Activated B cell treated with CpG ODN at 0.5 μM for 24 hours (primary cell): ENCODE measurements at regions not wholly inside any gene's neighbourhood (a gene's known extent, or its start where the extent isn't known, plus 50 kb on each side); places are given as distances from the start of the nearest gene placed in this dataset.
"Not testable (repeated sequence)": the region's sequence is repeated elsewhere in the genome, so short reads cannot be mapped to it uniquely, and the experiment has no call there.

Experiments used
- ATAC-seq: fragments of 200-7000 bp; cut with Tn5 transposase; one replicate; pipeline ENCODE4 v1.10.0; 2021; ENCODE audit warnings: low read depth, mild to moderate bottlenecking, moderate library complexity
- CTCF ChIA-PET: fragments of 350-600 bp; sonication (Branson Sonifier 250); formaldehyde crosslinking; loops from one replicate; lab custom pipeline; 2021; ENCODE audit warnings: antibody characterized with exemption; lab: Charles Lee
- POLR2A ChIA-PET: fragments of 350-600 bp; sonication (Branson Sonifier 250); formaldehyde crosslinking; loops from one replicate; lab custom pipeline; 2021; ENCODE audit warnings: antibody characterized with exemption; lab: Charles Lee
- DNase-seq: peaks from one replicate; pipeline ENCODE4 v3.0.0; 2022
- H3K27ac Mint-ChIP-seq: one replicate; pipeline ENCODE4 v1.8.0; 2020; ENCODE audit warnings: mixed read lengths
- H3K27me3 Mint-ChIP-seq: one replicate; pipeline ENCODE4 v1.8.0; 2021; ENCODE audit warnings: mixed read lengths
- H3K36me3 Mint-ChIP-seq: one replicate; pipeline ENCODE4 v1.8.0; 2021; ENCODE audit warnings: low read depth, mixed read lengths
- H3K4me1 Mint-ChIP-seq: one replicate; pipeline ENCODE4 v1.8.0; 2021; ENCODE audit warnings: mixed read lengths
- H3K4me3 Mint-ChIP-seq: one replicate; pipeline ENCODE4 v1.8.0; 2020; ENCODE audit warnings: mild to moderate bottlenecking, mixed read lengths
- H3K9me3 Mint-ChIP-seq: one replicate; pipeline ENCODE4 v1.8.0; 2020; ENCODE audit warnings: mixed read lengths
- intact Hi-C: fragments of 100-400 bp; cut with micrococcal nuclease; formaldehyde crosslinking; loops from one replicate; pipeline ENCODE4 v1.15.1; 2024
- TF ChIP-seq, protein P1 (sequence below): fragments of 200-600 bp; IDR thresholded peaks from one replicate; pipeline ENCODE4 v1.8.0; 2022; ENCODE audit warnings: antibody characterized with exemption, mild to moderate bottlenecking

DNA sequence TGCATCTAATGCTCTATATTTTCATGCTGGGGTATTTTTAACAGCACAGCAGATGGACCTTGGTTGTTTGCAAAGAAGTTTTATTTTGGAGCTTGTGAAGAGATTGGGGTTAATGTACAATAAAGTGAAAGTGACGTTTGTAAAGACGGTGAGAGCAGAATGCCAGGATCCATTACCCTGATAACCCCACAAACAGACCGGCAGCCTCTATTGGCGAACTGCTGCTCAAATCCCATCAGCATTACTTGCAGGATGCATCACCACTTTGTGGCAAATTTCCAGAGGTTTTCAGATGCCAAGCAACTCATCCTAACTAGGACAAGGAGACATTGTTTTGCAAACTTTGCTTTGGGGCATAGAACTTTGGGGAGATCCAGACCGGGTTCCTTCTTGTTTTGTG is 383.3 kb upstream of the ZNF462 start:
- no peaks in the 10 kb centered on the region for H3K27me3 Mint-ChIP-seq
- TF ChIP-seq, protein P1, sequence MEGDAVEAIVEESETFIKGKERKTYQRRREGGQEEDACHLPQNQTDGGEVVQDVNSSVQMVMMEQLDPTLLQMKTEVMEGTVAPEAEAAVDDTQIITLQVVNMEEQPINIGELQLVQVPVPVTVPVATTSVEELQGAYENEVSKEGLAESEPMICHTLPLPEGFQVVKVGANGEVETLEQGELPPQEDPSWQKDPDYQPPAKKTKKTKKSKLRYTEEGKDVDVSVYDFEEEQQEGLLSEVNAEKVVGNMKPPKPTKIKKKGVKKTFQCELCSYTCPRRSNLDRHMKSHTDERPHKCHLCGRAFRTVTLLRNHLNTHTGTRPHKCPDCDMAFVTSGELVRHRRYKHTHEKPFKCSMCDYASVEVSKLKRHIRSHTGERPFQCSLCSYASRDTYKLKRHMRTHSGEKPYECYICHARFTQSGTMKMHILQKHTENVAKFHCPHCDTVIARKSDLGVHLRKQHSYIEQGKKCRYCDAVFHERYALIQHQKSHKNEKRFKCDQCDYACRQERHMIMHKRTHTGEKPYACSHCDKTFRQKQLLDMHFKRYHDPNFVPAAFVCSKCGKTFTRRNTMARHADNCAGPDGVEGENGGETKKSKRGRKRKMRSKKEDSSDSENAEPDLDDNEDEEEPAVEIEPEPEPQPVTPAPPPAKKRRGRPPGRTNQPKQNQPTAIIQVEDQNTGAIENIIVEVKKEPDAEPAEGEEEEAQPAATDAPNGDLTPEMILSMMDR = no peak
- POLR2A ChIA-PET = no interaction called here
- ATAC-seq (no peak), DNase-seq (no peak)
- H3K36me3 Mint-ChIP-seq = no peaks in the 10 kb centered on the region
- H3K4me3 Mint-ChIP-seq = no peak overlapping the region
- intact Hi-C loops = no loop called here
- CTCF ChIA-PET = no interaction called here
- no peaks in the 10 kb centered on the region for H3K4me1 Mint-ChIP-seq
- H3K27ac Mint-ChIP-seq = no peak overlapping the region
- H3K9me3 Mint-ChIP-seq = no peaks in the 10 kb centered on the region

DNA sequence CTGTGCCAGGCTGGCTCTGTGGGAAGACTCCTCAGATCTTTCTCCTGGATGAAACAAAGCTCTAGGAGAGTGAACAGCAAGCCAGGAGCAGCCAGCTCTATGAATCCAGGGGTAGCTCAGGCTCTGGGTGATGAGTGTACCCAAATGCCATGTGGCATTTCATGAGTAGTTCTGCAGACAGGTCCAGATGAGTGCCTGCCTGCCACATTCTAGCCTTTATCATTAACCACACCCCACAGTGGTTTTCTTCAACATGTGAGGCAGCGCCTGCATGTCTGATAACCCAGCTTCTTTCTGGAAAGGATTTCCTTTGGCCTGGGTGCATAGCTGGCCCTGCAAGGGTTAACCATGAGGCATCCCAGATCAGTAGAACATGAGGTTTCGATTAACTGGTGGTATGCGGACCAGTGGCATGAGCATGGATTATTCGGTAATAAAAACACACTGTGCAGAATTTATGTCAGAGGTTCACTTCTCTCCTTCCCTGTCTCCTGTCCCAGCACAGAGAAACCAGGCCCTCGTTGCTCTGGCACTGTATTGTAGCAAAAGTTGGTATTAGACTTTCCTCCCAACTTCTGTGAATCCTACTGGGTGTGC is 381.9 kb upstream of the ZNF462 start:
- TF ChIP-seq, protein P1 = no peak

DNA sequence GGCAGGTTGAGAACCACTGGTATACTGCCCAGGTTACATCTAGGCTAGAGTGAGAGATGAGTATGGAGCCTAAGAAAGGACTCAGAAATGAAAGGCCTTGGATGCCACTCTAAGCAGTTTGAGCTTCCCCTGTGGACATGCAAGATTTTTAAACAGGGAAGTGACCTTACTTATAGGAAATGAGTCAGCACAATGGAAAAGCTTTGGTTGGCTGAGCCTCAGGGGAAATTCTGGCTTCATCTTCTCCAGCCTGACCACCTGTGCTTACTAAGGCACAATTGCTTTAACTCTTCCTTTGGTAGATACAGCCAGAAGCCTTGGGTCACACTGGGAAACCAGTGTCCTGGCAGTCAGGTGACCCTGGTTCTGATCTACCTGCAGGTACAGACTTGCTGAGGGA is 380.2 kb upstream of the ZNF462 start:
- Mint-ChIP-seq H3K27me3 (no peaks in the 10 kb centered on the region), H3K4me1 (no peaks in the 10 kb centered on the region), H3K9me3 (no peaks in the 10 kb centered on the region), H3K4me3 (no peak overlapping the region), H3K36me3 (no peaks in the 10 kb centered on the region), H3K27ac (no peak overlapping the region)
- ChIA-PET CTCF (no interaction called here), POLR2A (no interaction called here)
- no peak for DNase-seq
- no peak for ATAC-seq
- intact Hi-C loops = no loop called here
- TF ChIP-seq, protein P1 = no peak

More for the DNA sequence above, 381.9 kb upstream of the ZNF462 start:
- CTCF ChIA-PET = no interaction called here
- Mint-ChIP-seq H3K36me3 (no peaks in the 10 kb centered on the region), H3K4me1 (no peaks in the 10 kb centered on the region), H3K27me3 (no peaks in the 10 kb centered on the region), H3K9me3 (no peaks in the 10 kb centered on the region), H3K27ac (no peak overlapping the region), H3K4me3 (no peak overlapping the region)
- DNase-seq = no peak
- no peak for ATAC-seq
- intact Hi-C loops = no loop called here
- POLR2A ChIA-PET = no interaction called here

DNA sequence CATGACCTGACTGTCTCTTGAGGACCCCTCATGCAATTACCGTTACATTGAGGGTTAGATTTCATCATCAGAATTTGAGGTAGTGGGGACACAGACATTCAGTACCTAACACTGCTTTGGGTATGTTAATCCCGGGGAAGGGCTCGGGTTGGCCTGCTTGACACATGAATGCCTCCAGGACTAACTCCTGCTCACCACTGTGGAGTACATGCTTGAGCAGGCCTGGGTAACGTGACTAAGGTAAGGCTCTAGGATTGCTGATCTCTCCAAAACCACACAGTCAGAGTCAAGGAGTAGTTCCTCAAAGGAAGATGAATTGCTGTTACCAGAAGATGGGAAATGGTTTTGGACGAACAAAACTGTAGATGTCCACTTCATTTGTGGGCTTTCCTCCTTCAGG is 376.3 kb upstream of the ZNF462 start:
- DNase-seq (no peak), ATAC-seq (no peak)
- H3K4me3 Mint-ChIP-seq = no peak overlapping the region
- TF ChIP-seq, protein P1 = no peak
- no peaks in the 10 kb centered on the region for H3K36me3 Mint-ChIP-seq
- ChIA-PET POLR2A (no interaction called here), CTCF (no interaction called here)
- no peaks in the 10 kb centered on the region for H3K4me1 Mint-ChIP-seq
- H3K9me3 Mint-ChIP-seq = no peaks in the 10 kb centered on the region
- H3K27ac Mint-ChIP-seq = no peak overlapping the region
- no peaks in the 10 kb centered on the region for H3K27me3 Mint-ChIP-seq
- intact Hi-C loops = no loop called here

DNA sequence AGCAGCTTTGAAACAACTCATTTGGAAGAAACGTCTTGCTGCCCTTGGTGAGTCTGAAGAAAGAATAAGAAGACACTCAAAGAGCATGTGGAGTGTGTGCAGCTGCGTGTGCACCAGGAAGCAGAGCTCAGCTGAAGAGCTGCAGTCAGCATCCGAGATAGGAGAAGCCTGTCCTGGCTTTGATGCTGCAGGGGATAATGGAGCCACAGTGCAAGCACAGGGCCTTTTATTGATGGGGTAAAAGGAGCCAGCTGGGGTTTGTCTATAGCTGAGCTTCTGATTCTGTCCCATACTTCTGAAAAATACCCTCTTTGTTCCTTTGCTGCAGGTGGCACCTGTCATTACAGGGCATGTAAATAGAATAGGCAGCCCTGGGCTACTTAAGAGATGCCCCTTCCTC is 375.7 kb upstream of the ZNF462 start:
- TF ChIP-seq, protein P1 = no peak
- intact Hi-C loops = no loop called here
- Mint-ChIP-seq H3K9me3 (no peaks in the 10 kb centered on the region), H3K27ac (no peak overlapping the region), H3K4me1 (no peaks in the 10 kb centered on the region), H3K36me3 (no peaks in the 10 kb centered on the region), H3K27me3 (no peaks in the 10 kb centered on the region), H3K4me3 (no peak overlapping the region)
- ATAC-seq (no peak), DNase-seq (no peak)
- CTCF ChIA-PET = no interaction called here
- POLR2A ChIA-PET = no interaction called here

DNA sequence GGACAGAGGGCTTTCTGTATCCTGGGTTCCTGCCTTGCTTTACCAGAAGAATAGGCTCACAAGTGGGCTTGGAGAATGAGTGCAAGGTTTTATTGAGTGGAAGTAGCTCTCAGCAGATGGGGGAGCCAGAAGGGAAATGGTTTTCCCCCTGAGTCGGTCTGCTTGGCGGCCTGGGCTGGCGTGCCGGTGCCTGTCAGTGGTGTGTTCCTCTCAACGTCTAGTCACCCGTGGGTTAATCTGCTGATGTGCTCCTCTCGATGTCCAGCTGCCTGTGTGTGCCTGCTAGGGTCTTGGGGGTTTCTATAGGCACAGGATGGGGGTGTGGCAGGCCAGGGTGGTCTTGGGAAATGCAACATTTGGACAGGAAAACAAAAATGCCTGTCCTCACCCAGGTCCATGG is 370.8 kb upstream of the ZNF462 start:
- CTCF ChIA-PET, H3K4me3 Mint-ChIP-seq: not testable (repeated sequence)

More for the DNA sequence above, 370.8 kb upstream of the ZNF462 start:
- H3K36me3 Mint-ChIP-seq, intact Hi-C loops, ATAC-seq, DNase-seq, POLR2A ChIA-PET, H3K9me3 Mint-ChIP-seq, H3K4me1 Mint-ChIP-seq, H3K27ac Mint-ChIP-seq, H3K27me3 Mint-ChIP-seq: not testable (repeated sequence)
